Upper lobe of left lung (tissue), 4 donors: ENCODE measurements at regions not wholly inside any gene's neighbourhood (a gene's known extent, or its start where the extent isn't known, plus 50 kb on each side); places are given as distances from the start of the nearest gene placed in this dataset.
"Not testable (repeated sequence)": the region's sequence is repeated elsewhere in the genome, so short reads cannot be mapped to it uniquely, and the experiment has no call there.

Experiments used
- POLR2A ChIP-seq, 4 donors: fragments of 450-650 bp; IDR thresholded peaks; one replicate each; pipeline ENCODE4 v1.5.1; 2016 to 2017; ENCODE audit warnings: antibody characterized with exemption in 4 of 4, mild to moderate bottlenecking in 2 of 4
- POLR2AphosphoS5 ChIP-seq, 2 donors: sonication (generic); formaldehyde crosslinking; IDR thresholded peaks; one replicate each; pipeline ENCODE4 v1.5.1; 2017; ENCODE audit warnings: antibody characterized with exemption in 2 of 2
- TF ChIP-seq, protein P1 (sequence below), 6 experiments: fragments of 450-650 bp in 4 of 6; fragments of 200-600 bp in 2 of 6; sonication (generic) in 2 of 6; IDR thresholded peaks; one replicate each; pipeline ENCODE4 v1.5.1; 2016 to 2019; ENCODE audit warnings: antibody characterized with exemption in 6 of 6

- TF ChIP-seq POLR2AphosphoS5, POLR2A (IDR thresholded peaks at IDR 0.05): not testable (repeated sequence)
- TF ChIP-seq, protein P1, sequence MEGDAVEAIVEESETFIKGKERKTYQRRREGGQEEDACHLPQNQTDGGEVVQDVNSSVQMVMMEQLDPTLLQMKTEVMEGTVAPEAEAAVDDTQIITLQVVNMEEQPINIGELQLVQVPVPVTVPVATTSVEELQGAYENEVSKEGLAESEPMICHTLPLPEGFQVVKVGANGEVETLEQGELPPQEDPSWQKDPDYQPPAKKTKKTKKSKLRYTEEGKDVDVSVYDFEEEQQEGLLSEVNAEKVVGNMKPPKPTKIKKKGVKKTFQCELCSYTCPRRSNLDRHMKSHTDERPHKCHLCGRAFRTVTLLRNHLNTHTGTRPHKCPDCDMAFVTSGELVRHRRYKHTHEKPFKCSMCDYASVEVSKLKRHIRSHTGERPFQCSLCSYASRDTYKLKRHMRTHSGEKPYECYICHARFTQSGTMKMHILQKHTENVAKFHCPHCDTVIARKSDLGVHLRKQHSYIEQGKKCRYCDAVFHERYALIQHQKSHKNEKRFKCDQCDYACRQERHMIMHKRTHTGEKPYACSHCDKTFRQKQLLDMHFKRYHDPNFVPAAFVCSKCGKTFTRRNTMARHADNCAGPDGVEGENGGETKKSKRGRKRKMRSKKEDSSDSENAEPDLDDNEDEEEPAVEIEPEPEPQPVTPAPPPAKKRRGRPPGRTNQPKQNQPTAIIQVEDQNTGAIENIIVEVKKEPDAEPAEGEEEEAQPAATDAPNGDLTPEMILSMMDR (IDR thresholded peaks at IDR 0.05): not testable (repeated sequence)
Observed at GRCh38 chr1:206403612-206404307, 66.5 kb upstream of the IKBKE start.
